T47D (cell line): ENCODE measurements at regions not wholly inside any gene's neighbourhood (a gene's known extent, or its start where the extent isn't known, plus 50 kb on each side); places are given as distances from the start of the nearest gene placed in this dataset.
A peak's percentile ranks its signal among the peaks of the same experiment; 100 is the strongest.

Source experiments
- DNase-seq, 2 experiments: peaks; one replicate each; pipeline versions ENCODE4 v3.0.0 to v3.0.0-alpha.2; 2011 to 2012; ENCODE audit warnings: low read depth in 1 of 2, low spot score in 1 of 2
- JUND ChIP-seq: IDR thresholded peaks from 2 replicates; pipeline ENCODE4 v1.6.1; 2012; ENCODE audit warnings: low read depth
- in situ Hi-C: cut with HindIII; loops from 2 replicates; pipeline ENCODE4 v1.10.0; 2016; ENCODE audit warnings: low sequenced_read_pairs, low pct_unique_long_range_greater_than_20kb

DNA sequence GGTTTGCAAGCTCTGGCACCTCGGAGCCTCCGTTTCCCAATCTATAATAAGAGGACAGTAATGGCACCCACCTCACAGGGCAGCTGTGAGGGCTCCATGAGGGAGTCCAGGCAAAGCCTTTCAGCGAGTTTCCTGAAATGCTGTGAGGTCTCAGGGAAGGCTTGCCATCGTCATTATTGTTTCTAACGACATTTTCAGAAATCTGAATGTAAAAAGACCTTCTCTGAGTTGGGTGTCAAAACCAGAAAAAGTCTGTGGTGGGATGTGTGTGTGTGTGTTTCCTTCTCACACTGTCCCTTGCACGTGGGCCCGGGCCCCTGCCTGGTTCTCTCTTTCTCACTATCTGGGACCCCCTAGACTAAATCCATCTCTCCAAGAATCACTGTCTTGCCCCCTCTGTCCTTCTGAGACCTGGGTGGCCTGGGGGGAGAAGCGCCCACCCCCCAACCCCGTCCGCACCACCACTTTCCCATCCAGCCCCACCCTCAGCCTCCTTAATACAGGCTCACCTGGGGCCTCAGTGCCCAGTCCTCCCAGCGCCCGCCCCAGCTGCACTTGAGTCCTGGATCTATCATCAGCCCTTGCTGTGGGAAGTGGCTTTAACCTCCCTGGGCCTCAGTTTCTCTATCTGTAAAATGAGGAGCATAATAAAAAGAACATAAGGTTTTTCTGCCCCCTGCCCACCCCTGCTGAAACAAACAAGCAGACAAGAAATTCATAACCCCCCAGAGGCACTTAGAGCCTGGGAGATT, 180.3 kb downstream of the C9orf50 start:
- DNase-seq, result no peak
- in situ Hi-C loops, result no loop called here
- no peak for TF ChIP-seq JUND

DNA sequence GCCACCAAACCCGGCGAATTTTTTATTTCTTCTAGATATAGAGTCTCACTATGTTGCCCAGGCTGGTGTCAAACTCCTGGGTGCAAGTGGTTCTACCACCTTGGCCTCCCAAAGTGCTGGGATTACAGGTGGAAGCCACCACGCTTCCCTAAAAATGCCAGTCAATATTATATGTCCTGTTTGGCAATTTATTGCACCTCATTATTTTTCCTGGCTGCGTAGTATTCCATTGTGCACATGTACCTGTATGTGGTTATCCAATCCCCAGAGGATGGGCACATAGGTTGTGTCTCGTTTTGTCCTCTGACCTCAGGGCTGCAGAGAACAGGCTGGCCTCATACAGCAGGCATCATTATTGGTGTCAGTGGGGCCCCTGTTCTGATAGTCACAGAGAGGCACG, 181.7 kb downstream of the C9orf50 start:
- no peak for DNase-seq
- in situ Hi-C loops, result no loop called here
- no peak for TF ChIP-seq JUND

DNA sequence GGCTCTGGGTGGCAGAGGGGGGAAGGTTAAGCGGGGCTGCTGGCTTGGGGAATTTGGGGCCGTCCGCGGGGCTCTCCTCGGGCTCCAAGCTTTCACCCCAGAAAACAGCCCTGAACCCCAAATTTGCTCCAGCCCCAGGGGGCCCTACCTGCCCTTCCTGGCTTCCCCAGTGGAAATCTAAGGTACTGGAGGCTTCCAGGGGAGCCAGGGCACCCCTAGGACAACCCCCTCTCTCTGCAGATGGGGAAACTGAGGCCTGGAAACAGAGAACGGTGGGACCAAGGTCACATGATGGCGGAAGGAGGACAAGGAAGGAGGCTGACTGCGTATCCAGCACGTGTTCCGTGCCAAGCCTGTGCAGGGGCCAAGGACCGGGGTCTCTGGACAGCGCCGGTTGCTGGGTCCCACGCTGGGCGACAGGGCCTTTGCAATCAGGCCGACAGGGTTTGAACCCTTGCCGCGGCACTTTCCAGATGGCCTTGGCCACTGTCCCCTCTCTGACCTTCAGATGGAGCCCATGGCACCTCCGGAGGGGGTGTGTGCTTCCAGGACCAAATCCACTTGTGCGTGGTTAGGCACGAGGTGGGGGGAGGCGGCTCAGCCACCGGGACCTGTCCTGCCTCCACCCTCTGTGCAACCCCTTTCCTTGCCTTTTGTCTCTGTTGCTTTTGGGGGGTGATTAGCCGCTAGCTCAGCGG, 183.1 kb downstream of the C9orf50 start:
- in situ Hi-C loops, result no loop called here
- DNase-seq, result no peak
- TF ChIP-seq JUND, result no peak

DNA sequence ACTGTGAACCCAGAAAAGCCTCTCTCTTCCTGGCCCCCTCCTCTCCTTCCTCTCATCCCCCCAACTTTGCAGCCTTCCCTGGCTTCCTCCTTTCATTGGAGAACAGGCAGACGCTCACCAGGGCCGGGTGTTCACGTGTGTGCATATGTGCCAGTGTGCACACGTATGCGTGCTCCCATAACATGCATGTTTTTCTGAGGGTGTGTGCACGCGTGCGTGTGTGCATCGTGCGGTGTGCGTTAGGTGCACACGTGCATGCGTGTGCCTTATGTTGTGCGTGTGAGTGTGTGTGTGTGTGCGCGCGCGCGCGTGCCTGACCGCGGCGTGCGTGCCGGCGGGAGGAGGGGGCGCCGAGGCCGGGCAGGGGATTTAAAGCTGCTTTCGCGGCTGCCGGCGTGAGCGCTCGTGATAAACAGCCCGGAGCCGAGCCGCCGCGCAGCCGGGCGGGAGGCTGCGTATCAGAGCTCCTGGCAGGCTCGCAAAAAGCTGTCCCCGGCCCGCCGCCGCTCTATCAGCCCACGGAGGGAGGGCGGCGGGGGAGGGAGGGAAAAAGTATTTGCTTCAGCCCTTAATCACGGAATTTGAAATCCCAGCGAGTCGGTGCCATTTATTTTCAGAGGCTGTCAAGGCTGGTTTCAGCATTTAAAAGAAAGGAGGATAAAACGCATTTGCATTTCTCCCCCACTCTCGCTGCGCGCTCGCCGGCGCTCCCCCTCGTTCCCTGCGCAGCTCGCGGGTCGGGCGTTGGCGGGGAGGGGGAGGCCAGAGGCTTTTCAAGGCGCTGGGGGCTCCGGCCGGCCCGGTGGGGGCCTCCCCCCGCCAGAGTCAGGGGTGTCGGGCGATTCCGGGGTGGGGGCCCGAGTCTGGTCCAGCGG, 183.9 kb downstream of the C9orf50 start:
- in situ Hi-C loops, result no loop called here
- peak in 1 of 2 experiments; percentile 56 for DNase-seq
- no peak for TF ChIP-seq JUND

DNA sequence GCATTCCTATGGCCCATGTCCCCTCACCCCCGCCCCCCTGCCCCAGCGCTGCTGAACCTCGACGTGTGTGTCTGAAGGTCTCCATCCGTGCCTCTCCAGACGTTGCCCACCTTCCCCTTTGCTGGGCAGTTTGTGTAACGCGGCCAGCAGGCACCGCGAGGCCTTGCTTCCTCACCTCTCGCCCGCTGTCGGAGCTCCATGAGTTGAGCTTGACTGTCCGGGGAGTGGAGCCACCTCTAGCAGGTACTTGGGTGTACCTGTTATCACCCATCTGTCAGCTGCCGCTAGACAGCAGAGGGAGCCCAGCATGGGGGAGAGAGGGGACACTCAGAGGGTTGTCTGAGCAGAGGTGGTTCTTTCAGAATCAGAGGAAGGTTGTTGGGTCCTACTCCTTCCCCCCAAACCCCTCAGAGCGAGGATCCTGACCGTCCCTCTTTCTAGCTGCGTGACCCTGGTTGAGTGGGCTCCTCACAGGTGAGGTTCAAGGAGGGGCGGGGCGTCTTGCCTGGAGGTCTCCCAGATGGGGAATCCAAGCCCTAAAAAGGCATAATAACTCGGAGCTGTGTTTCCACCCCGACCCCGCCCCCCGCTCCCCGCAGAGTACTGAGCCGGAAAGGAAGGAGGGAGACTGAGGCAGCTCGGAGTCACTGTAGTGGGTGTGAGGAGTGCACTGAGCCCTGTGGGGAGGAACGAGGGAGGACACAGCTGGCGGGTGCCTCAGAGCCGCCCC, 184.7 kb downstream of the C9orf50 start:
- DNase-seq, result no peak
- TF ChIP-seq JUND, result no peak
- in situ Hi-C loops, result no loop called here

DNA sequence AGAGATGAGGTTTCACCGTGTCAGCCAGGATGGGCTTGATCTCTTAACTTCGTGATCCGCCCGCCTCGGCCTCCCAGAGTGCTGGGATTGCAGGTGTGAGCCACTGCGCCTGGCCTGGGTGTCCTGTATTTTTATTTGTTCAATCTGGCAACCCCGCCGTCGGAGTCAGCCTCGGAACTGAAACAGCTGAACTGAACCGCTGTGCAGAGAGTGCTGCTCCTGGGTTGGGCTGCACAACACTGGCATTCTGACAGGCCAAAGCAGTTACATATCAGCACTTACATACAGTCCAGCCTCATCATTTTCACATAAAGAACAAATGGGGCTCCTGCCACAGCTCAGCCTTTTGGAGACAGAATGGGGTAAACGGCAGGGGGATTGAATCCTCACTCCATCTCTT, 185.6 kb downstream of the C9orf50 start:
- no peak for TF ChIP-seq JUND
- in situ Hi-C loops, result no loop called here
- DNase-seq, result no peak

DNA sequence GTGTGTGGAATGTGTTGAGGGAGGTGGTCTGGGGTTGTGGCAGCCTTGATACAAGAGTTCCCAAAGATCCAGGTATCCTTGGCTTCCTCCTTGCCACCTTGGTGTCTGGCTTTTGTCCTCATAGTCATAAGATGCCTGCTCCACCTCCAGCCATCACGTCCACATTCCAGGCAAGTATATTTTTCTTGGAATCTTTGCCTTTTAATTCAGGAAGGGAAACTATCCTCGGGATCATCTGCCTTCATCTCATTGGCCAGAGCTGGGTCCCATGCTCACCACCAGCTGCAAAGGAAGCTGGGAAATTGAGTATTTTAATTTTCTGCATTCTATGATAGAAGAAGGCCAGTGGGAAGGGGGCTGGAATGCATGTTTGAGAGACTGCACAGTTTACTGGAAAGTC, 186.7 kb downstream of the C9orf50 start:
- no peak for DNase-seq
- in situ Hi-C loops, result no loop called here
- no peak for TF ChIP-seq JUND

DNA sequence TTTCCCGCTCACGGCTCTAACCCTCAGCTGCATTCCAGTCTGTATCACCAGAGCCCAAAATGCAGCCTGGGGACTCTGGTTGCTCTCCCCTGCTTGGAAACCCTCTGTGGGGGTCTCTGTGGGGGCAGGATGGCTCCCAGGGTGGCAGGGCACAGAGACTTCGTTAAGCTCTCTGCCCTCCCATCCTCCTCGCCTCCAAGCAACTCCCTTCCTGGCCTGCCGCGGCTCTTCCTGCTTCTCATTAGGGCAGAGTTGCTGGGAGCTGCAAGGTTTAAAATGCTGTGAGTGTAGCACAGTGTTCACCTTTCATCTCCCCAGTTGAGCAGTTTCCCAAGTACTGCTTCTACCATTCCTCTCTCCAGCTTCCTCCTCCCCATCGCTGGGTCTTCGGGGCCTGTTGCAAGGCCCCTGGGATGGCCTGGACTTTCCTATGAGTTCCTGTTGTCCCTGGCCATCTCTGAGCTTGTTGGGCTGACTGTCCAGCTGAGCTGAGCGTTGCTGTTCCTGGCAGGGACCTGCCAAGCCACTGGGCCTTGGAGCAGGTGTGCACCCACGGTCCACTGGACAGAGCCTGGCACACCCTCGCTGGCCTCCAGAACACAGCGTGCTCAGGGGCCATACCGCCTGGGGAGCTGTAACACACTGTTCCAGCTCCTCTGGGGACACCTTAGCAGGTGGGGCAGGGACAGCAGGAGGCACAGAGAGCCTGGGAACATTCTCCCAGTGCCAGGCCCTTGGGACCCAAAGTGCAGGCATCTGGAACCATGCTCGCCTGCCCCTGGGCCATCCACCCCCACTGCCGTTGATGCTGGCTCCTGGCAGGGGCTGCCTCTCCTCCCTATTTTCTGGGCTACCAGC, 188.4 kb downstream of the C9orf50 start:
- in situ Hi-C loops, result no loop called here

DNA sequence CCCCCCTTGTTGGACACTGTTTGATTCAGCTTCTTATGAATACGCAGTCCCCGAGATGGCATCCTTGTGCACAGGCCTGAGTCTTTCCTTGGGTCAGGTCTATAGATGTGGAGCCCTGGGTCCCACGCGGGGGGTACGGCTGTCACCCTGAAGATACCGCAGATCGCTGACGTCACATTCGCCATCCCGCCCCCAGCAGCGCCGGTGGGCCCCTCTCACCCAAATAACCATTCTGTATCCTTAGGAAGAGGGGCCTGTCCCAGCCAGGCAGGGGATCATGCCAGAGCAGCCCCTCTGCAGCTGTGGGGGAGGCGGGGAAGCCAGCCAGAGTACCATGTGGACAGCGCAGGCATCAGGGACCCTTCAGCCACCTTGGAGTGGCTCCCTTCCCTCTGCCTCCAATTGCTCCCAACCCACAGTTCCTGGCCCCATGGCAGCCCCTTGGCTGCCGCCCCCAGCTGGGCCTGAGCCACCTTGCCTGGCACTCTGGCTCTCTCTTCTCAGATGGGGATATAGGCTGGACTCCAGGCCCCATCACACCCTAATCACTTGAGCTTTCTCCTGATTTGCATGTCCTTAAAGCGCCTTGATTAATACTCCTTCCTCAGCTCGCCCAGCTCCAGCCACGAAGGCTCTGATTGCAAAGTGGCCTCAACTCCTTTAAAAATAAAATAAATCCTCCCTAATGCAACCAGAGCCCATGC, 189.8 kb downstream of the C9orf50 start:
- DNase-seq, result no peak
- in situ Hi-C loops, result no loop called here
- no peak for TF ChIP-seq JUND

More for the DNA sequence above, 188.4 kb downstream of the C9orf50 start:
- no peak for DNase-seq
- no peak for TF ChIP-seq JUND

DNA sequence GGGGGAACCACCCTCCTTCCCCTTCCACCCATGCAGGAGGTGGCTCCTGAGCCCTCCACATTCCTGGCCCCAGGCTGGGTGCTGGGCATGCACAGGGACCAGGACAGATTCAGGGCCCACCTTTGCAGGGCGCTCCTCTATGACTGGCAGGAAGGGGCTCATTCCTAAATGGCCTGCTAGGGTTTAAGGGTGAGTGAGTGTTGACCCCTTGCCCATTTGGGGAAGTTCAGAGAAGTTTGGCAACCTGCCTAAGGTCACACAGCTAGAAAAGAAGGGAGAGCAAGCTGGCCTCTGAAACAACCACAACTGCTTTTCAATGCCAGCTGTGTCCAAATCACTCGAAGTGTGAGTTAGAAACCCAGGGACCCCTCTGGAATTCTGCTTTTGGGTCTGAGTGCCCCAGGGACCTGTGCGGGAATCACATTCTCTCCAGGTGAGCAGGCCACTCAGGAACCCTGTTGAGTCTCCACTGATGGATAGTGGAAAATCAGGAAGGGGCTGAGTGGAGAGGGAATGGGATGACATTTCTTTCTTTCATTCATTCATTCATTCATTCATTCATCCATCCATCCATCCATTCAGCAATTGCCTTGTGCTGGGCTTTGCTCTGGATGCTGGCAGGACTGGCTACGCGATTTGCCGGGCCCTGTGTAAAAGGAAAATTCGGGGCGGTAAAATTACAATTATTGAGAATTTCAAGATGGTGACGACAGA, 191.9 kb downstream of the C9orf50 start:
- no peak for DNase-seq
- in situ Hi-C loops, result no loop called here
- TF ChIP-seq JUND, result no peak
